GM23338 (cell line): ENCODE measurements at regions not wholly inside any gene's neighbourhood (a gene's known extent, or its start where the extent isn't known, plus 50 kb on each side); places are given as distances from the start of the nearest gene placed in this dataset.

Experiments
- CREB1 ChIP-seq: fragments of 250-450 bp; sonication (Bioruptor Pico); IDR thresholded peaks from 2 replicates; pipeline ENCODE4 v1.5.0; 2020; ENCODE audit warnings: low read depth, mild to moderate bottlenecking, moderate library complexity
- CTCF ChIP-seq, 2 experiments: fragments of 200-600 bp in 1 of 2; sonication (generic) in 1 of 2; conservative IDR thresholded peaks; 2 replicates each; pipeline versions ENCODE4 v1.5.1 to v1.6.1; 2016 to 2017; ENCODE audit warnings: antibody characterized with exemption in 2 of 2, low read depth in 2 of 2, mild to moderate bottlenecking in 2 of 2, moderate library complexity in 1 of 2
- ETS1 ChIP-seq: IDR thresholded peaks from 2 replicates; pipeline ENCODE4 v1.6.1; 2016; ENCODE audit warnings: antibody characterized with exemption
- EZH2 ChIP-seq: fragments of 200-600 bp; sonication (generic); IDR thresholded peaks from one replicate; pipeline ENCODE4 v1.8.0; 2017; ENCODE audit warnings: antibody characterized with exemption, mild to moderate bottlenecking, low read depth; ENCODE audit not compliant: unreplicated experiment
- EZH2phosphoT487 ChIP-seq: fragments of 200-600 bp; sonication (generic); IDR thresholded peaks from one replicate; pipeline ENCODE4 v1.8.1; 2018; ENCODE audit warnings: antibody characterized with exemption; ENCODE audit not compliant: unreplicated experiment
- POLR2AphosphoS5 ChIP-seq: IDR thresholded peaks from 2 replicates; pipeline ENCODE4 v1.6.1; 2016; ENCODE audit warnings: antibody characterized with exemption, low read depth
- REST ChIP-seq: IDR thresholded peaks from one replicate; pipeline ENCODE4 v1.6.1; 2018; ENCODE audit warnings: antibody characterized with exemption; ENCODE audit not compliant: unreplicated experiment
- ZNF462 ChIP-seq: fragments of 250-450 bp; sonication (Bioruptor Pico); IDR thresholded peaks from 2 replicates; pipeline ENCODE4 v1.5.0; 2020; ENCODE audit warnings: mild to moderate bottlenecking, moderate library complexity

GRCh38 chr6:71645299-71645698 is 241.1 kb upstream of the RIMS1 start:
- TF ChIP-seq EZH2 (no peak), POLR2AphosphoS5 (no peak), CTCF (conservative IDR thresholded peaks at IDR 0.05; ENCODE audit: low read depth in 2 of 2) (no peak), ETS1 (no peak), REST (no peak), ZNF462 (CRISPR knock-in tag) (no peak), EZH2phosphoT487 (no peak), CREB1 (CRISPR knock-in tag) (no peak)
